ENCODE measurements at regions not wholly inside any gene's neighbourhood (a gene's known extent, or its start where the extent isn't known, plus 50 kb on each side); places are given as distances from the start of the nearest gene placed in this dataset.

GRCh38 chr6:56837322-56837894 is 117.5 kb upstream of the BEND6 start:
- TF ChIP-seq ZBTB33 (IDR thresholded peaks at IDR 0.05; ENCODE audit: extremely low read depth, insufficient replicate concordance, low read length) (no peak), CTCF (IDR thresholded peaks at IDR 0.05 in 2 of 3, conservative IDR thresholded peaks at IDR 0.05 in 1 of 3; ENCODE audit: borderline replicate concordance in 1 of 3, insufficient read depth in 1 of 3, low read depth in 2 of 3, low read length in 2 of 3) (no peak), MAX (IDR thresholded peaks at IDR 0.05) (no peak), EZH2phosphoT487 (IDR thresholded peaks at IDR 0.05; ENCODE audit: borderline replicate concordance) (no peak), ELF1 (IDR thresholded peaks at IDR 0.05; ENCODE audit: borderline replicate concordance, low read depth) (no peak), POLR2AphosphoS5 (IDR thresholded peaks at IDR 0.05; ENCODE audit: low read depth, low read length) (no peak)
